ENCODE measurements at regions not wholly inside any gene's neighbourhood (a gene's known extent, or its start where the extent isn't known, plus 50 kb on each side); places are given as distances from the start of the nearest gene placed in this dataset.

DNA sequence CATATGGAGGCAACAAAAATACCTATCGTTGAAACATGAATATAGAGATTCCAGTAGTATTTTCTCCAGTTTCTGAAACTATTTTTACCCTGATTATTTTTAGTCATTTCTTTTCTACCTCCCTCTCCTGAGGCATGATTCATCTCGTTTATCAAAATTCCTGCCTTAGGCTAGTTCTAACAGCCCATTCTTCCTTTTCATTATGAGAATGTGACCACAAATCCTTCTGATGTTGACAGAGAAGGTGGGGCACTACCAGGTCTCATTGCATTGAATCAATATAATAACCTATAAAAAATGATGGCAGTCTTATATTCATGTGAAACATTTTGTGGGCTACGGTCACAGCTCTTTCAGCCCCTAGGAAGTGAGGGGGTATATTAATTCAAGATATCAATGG, 406.5 kb upstream of the UBE2E3 start:
- H3K4me3 ChIP-seq, result no peak overlapping the region
- intact Hi-C loops (cut with DNase I), result no loop called here
- DNase-seq, result no peak

DNA sequence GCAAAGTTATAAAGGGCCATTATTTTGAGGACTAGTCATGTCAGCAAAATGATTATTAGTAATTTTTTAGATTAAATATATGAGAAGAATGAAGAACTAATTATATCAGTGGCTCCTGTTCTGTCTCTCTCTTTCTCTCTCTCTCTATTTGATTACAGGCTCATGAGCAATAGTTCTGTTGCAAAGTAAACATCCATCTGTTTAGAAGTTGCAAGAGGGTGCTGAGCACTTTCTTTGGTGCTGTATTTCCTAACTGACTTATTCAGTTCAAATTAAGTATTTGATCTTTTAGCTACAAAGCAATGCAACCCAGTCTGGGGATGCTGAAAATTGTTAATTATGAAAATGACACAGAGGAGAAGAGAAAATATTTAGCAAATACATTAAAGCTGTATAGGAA, 408.1 kb upstream of the UBE2E3 start:
- no peak for DNase-seq
- Histone ChIP-seq H3K4me1 (ENCODE audit: insufficient read depth) (no peaks in the 10 kb centered on the region), H3K27me3 (no peaks in the 10 kb centered on the region), H3K27ac (no peak overlapping the region), H3K9me3 (no peaks in the 10 kb centered on the region), H3K36me3 (no peaks in the 10 kb centered on the region), H3K4me3 (no peak overlapping the region)
- TF ChIP-seq POLR2A (IDR thresholded peaks at IDR 0.05), result no peak
- TF ChIP-seq, protein P1, sequence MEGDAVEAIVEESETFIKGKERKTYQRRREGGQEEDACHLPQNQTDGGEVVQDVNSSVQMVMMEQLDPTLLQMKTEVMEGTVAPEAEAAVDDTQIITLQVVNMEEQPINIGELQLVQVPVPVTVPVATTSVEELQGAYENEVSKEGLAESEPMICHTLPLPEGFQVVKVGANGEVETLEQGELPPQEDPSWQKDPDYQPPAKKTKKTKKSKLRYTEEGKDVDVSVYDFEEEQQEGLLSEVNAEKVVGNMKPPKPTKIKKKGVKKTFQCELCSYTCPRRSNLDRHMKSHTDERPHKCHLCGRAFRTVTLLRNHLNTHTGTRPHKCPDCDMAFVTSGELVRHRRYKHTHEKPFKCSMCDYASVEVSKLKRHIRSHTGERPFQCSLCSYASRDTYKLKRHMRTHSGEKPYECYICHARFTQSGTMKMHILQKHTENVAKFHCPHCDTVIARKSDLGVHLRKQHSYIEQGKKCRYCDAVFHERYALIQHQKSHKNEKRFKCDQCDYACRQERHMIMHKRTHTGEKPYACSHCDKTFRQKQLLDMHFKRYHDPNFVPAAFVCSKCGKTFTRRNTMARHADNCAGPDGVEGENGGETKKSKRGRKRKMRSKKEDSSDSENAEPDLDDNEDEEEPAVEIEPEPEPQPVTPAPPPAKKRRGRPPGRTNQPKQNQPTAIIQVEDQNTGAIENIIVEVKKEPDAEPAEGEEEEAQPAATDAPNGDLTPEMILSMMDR (IDR thresholded peaks at IDR 0.05), result no peak
- no peak for TF ChIP-seq EP300 (IDR thresholded peaks at IDR 0.05)
- intact Hi-C loops (cut with DNase I), result no loop called here

More for the DNA sequence above, 406.5 kb upstream of the UBE2E3 start:
- Histone ChIP-seq H3K27ac (no peak overlapping the region), H3K36me3 (no peaks in the 10 kb centered on the region), H3K4me1 (ENCODE audit: insufficient read depth) (no peaks in the 10 kb centered on the region), H3K9me3 (no peaks in the 10 kb centered on the region), H3K27me3 (no peaks in the 10 kb centered on the region)
- 59 to 61% (median 59%) methylated on average over 3 of the region's 3 CpGs for WGBS, 3 donors
- TF ChIP-seq, protein P1 (IDR thresholded peaks at IDR 0.05), result no peak
- no peak for TF ChIP-seq POLR2A (IDR thresholded peaks at IDR 0.05)
- no peak for TF ChIP-seq EP300 (IDR thresholded peaks at IDR 0.05)

DNA sequence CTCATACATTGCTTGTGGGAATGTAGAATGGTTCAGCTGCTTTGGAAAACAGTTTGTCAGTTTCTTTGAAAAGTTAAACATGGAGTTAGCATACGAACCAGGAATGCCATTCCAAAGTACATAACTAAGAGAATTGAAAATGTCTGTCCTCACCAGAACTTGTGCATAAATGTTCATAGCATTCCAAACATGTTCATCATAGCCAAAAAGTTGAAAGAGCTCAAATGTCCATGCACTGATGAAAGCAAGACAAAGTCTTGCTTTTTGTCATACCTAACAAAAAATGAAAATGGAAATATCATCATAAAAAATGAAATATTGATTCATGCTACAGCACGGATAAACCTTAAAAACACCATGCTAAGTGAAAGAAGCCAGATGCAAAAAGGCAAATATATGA, 408.8 kb upstream of the UBE2E3 start:
- no peak for DNase-seq
- H3K4me1 ChIP-seq (ENCODE audit: insufficient read depth), result no peaks in the 10 kb centered on the region
- 32 to 51% (median 50%) methylated on average over 2 of the region's 2 CpGs for WGBS, 3 donors
- no peak overlapping the region for H3K4me3 ChIP-seq
- H3K36me3 ChIP-seq, result no peaks in the 10 kb centered on the region
- intact Hi-C loops (cut with DNase I), result no loop called here
- no peak overlapping the region for H3K27ac ChIP-seq
- H3K27me3 ChIP-seq, result no peaks in the 10 kb centered on the region
- no peak for TF ChIP-seq POLR2A (IDR thresholded peaks at IDR 0.05)
- TF ChIP-seq, protein P1 (IDR thresholded peaks at IDR 0.05), result no peak
- TF ChIP-seq EP300 (IDR thresholded peaks at IDR 0.05), result no peak
- H3K9me3 ChIP-seq, result no peaks in the 10 kb centered on the region

DNA sequence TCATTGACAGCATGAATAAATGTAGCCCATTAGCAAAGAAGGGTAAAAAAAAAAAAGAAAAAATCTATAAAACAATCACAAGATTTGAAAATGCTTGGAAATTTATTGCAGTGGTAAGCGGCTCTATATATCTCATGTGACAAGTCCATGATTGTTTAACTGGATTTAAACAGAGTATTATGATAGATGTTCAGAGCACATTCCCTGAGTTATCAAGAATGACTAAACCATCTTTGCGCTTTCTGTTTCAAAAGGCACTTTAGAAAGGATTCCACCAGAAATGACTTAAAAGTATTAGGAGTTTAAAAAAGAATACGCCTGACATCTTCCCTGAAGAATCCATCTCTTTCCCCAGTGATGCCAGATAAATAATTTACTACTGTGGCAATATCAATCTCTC, 409.5 kb upstream of the UBE2E3 start:
- Histone ChIP-seq H3K4me3 (no peak overlapping the region), H3K36me3 (no peaks in the 10 kb centered on the region), H3K27ac (no peak overlapping the region), H3K9me3 (no peaks in the 10 kb centered on the region), H3K27me3 (no peaks in the 10 kb centered on the region), H3K4me1 (ENCODE audit: insufficient read depth) (no peaks in the 10 kb centered on the region)
- intact Hi-C loops (cut with DNase I), result no loop called here
- DNase-seq, result no peak
- TF ChIP-seq, protein P1 (IDR thresholded peaks at IDR 0.05), result no peak
- TF ChIP-seq POLR2A (IDR thresholded peaks at IDR 0.05) (no peak), EP300 (IDR thresholded peaks at IDR 0.05) (no peak)
- WGBS, 3 donors, result 69 to 77% (median 73%) methylated on average over 3 of the region's 3 CpGs

DNA sequence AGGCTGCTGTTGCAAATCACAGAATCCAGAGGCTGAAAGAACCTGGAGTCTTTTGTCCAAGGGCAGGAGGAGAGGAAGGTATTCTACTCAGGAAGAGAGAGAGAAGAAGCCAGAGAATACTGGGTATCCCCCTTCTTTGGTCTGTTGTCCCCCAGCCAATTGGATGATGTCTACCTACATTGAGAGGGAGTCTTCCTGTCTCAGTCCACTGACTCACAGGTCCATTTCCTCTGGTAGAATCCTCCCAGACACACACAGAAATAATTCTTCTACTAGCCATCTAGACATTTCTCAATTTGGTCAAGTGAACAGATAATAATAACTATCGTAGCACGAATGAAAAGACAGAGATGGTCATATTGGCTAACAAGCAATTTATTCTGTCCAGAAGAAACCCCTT, 416.4 kb upstream of the UBE2E3 start:
- no peak overlapping the region for H3K27ac ChIP-seq
- intact Hi-C loops (cut with DNase I), result no loop called here
- no peak overlapping the region for H3K4me3 ChIP-seq
- no peaks in the 10 kb centered on the region for H3K27me3 ChIP-seq
- 92 to 96% (median 94%) methylated on average over 2 of the region's 2 CpGs for WGBS, 3 donors
- H3K9me3 ChIP-seq, result no peaks in the 10 kb centered on the region
- H3K4me1 ChIP-seq (ENCODE audit: insufficient read depth), result no peaks in the 10 kb centered on the region
- no peaks in the 10 kb centered on the region for H3K36me3 ChIP-seq
- no peak for DNase-seq
- no peak for TF ChIP-seq EP300 (IDR thresholded peaks at IDR 0.05)
